Hematopoietic multipotent progenitor cell treated with erythropoietin and hydrocortisone succinate and interleukin-3 and kit ligand, for 4 days (in vitro differentiated cells): ENCODE measurements at regions not wholly inside any gene's neighbourhood (a gene's known extent, or its start where the extent isn't known, plus 50 kb on each side); places are given as distances from the start of the nearest gene placed in this dataset.
"Not testable (repeated sequence)": the region's sequence is repeated elsewhere in the genome, so short reads cannot be mapped to it uniquely, and the experiment has no call there.

ENCODE experiments used
- DNase-seq: peaks from one replicate; pipeline ENCODE4 v3.0.0-alpha.2; 2015

DNA sequence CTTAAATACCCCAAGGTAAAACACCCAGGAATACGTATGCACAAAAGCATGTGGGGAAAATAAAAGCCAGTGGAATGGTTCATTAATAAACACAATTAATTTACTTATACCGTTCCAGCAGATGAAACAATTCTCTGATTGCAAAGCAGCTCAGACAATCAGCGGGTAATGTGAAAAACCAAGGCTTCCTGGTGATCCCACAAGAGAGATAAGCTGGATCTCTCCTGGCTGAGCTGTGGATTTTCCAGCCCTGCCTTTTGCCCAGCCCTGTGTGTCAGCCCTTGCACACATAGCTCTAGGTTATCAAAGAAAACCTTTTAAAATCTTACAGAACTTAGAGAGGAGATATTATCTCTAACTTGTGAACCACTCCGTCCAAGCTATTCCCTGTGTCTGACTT is 1010.7 kb upstream of the AUTS2 start:
- DNase-seq = no peak

- no peak for DNase-seq
Measured at GRCh38 chr7:68601826-68602225, 996.4 kb upstream of the AUTS2 start.

DNA sequence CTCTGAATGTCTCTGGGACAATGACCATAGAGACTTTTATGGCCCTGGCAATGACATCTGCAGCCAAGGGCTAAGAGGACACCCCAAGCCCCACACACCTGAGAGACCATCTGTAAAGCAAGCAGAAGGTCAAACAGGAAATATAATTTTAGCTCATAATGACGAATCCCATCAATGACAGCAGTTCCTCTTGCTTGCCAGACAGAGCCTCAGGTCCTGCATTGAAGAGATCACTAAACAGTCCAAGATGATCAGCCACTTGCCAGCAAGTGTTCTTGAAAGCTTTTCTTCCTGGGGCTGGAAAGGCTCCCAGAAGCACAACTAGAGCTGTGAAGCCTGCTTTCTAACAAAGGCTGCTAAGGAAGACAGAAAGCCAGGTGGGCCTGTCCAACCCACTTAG is 993.7 kb upstream of the AUTS2 start:
- no peak for DNase-seq

GRCh38 chr7:68610701-68611100 is 987.6 kb upstream of the AUTS2 start:
- DNase-seq = no peak

DNA sequence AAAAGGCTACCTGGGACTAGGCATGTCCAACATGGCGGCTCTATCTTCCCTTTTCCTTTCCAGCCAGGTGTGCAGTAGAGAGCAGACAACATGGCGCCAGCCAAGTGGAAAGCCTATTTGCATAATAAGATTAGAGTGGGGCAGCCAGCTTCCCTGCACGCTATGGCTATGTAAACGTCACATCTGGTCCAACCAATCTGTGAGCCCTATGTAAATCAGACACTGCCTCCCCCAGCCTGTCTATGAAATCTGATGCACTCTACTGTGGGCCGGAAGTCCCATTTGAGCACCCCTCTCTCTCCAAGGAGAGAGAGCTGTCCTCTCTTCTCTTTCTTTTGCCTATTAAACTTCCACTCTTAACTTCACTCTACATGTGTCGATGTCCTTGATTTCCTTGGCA is 984.9 kb upstream of the AUTS2 start:
- DNase-seq = no peak

DNA sequence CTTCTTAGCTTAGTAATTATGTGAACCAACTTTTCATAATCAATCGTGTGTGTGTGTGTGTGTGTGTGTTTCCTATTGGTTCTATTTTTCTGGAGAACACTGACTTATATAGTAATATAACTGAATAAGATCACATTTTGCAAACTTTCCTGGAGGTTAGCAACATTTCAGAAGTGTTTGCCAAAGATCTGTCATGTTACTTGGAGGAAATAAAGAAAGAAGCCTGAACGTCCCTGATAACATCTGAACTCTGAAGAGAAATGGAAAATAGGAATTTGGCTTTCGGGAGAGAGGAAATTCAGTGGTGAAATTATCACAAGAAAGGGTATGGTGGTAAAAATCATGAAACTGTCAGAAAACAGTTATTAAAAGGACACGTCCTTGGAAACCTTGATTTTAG is 984.4 kb upstream of the AUTS2 start:
- DNase-seq = no peak

DNA sequence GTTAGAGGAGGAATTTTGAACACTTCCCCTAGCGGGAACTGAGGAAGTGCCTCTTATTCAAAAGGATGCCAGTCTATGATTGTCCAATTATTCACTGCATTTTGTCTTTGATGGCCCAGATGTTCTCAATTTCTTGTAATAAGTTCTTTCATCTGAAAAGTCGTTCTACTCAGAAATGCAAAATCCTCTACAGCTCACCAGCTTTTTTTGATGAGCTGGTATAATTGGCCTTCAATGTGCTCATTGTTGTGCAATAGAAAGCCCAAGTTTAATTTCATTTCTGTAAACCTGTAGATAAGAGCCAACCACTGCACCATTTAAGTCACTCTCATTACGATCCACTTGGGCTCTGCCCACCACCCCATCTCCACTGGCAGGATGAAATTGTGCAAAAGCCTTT is 978.7 kb upstream of the AUTS2 start:
- DNase-seq = no peak

- no peak for DNase-seq
Measured at GRCh38 chr7:68622500-68622899, 975.8 kb upstream of the AUTS2 start.

DNA sequence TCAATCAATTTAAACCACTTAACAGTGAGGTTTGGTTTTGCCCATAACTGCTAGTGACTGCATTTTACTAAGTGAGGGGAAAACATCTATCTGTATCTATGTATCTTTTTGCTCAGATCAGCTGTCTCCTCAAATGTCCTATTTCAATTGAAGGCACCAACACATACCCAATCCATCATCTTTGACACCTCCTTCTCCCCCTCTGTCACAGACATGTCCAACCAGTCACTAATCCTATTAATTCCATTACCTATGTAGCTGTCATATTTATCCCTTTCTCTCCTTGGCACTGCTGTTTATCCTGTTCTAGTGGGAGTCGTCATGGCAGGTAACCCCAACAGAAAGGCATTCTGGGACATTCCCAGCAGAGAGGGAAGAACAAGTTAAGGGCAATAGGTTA is 975.2 kb upstream of the AUTS2 start:
- no peak for DNase-seq

DNA sequence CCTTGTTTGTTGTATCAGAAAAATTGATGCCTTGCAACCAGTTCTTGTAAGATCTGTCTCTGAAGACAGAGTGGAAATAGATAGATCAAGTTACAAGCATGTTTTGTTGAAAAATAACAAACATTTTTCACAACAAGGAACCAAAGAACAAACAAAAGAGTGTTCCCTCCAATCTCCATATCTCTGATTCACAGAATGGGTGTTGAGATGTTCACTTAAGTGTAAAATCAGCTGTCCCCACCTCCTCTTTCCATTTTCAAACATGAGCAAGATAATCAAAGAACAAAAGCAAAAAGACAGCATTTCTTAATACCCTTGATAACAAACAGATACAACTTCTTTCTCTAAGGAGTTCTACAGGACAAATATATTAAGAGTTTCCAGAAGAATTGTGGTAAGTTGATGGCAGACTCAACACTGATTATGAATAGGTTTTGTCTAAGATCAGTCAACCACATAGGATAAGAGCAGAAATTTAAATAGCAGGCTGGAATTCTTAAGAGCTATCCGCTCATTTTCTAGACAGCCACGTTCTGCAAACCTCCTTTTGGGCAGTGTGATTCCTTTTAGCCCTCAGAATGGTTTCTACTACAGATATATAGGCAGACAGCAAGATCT is 970.9 kb upstream of the AUTS2 start:
- DNase-seq = no peak

GRCh38 chr7:68630914-68631313 is 967.4 kb upstream of the AUTS2 start:
- not testable (repeated sequence) for DNase-seq

- DNase-seq = no peak
Measured at GRCh38 chr7:68640103-68640502, 958.2 kb upstream of the AUTS2 start.

GRCh38 chr7:68642727-68643126 is 955.5 kb upstream of the AUTS2 start:
- no peak for DNase-seq

DNA sequence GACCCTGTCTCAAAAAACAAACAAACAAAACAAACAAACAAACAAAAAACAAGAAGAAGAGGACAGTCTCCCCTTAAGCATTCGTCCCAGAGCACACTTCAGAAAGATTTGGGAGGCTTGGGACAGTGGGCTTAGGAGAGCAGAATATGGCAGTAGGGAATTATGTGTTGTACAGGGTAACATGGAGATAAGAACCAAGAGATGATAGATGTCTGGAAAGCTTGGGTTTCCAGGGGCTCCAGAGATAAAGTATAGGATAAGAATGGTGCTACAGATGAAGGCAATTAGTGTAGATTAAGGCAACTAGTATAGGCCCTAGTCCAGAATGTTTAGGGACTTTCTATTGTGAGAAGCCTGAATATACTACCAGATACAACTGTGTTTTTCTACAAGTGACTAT is 934.9 kb upstream of the AUTS2 start:
- no peak for DNase-seq

- no peak for DNase-seq
Measured at GRCh38 chr7:68671046-68671445, 927.2 kb upstream of the AUTS2 start.

GRCh38 chr7:68671671-68672070 is 926.6 kb upstream of the AUTS2 start:
- DNase-seq = no peak

DNA sequence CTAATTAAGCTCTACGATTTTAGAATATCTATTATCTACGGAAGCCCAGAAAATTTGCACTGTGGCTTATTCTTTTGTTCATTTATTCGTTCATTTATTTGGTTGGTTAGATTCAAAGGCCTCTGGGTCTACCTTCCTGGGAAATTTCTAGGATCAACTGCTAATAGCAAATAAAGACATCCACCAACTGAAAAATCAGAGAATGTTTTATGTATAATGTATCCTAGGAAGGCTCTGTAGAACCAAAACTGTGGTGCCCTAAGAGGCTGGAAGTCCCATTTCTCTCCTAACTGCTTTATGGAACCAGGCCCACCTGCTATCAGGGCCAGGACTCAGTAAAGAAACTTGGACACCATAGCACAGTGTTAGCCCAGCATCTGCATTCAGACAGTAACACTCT is 923.4 kb upstream of the AUTS2 start:
- DNase-seq = no peak

GRCh38 chr7:68676813-68677535 is 921.3 kb upstream of the AUTS2 start:
- DNase-seq = no peak

GRCh38 chr7:68678196-68678595 is 920.1 kb upstream of the AUTS2 start:
- DNase-seq = no peak

- DNase-seq = peak; percentile 0
Measured at GRCh38 chr7:68679459-68680234, 918.6 kb upstream of the AUTS2 start.

GRCh38 chr7:68680235-68680872 is 917.9 kb upstream of the AUTS2 start:
- no peak for DNase-seq

DNA sequence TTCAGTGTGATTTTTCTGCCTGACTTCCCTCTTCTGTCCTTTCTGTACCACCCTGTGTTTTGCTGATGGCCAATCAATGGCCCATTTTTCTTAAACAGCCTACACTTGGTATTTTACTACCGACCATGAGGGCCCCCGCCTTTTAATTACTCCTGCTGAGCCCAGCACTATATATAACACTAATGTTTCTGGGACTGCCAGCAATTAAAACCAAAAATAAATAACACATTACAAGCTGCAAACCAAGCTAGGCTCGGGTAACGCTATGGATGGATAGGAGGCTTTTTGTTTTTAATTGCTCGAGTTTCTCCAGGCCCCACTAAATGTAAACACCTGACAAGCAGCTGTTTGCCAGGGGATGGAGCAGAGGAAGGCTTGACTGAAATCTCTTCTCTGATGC is 915.4 kb upstream of the AUTS2 start:
- no peak for DNase-seq

DNA sequence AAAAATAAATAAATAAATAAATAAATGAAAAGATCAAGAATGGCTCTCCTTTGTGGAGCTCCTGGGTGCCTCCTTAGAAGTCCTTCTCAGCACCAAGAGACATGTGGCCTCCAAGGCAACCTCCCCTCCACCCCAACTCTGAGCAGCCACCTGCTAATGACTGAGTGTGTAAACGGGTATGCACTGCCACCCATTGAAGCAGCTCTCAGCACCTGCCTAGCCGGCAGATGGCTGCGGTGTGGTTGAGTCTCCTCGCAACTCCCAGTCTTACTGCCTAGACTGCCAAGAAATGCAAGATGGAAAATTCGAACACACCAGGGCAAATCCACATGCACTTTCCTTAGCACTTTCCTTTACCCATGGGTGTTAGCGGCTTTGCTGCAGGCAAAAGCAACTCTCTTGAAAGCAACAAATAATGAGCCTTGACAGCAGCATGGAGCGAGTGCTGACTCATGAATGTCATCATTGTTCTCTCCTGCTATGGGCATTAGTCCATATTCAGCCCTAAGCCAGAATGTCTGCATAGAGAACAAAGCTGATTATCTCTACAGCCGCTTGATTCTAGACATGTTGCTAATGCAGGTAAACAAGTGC is 913.9 kb upstream of the AUTS2 start:
- no peak for DNase-seq
